ENCODE measurements at regions not wholly inside any gene's neighbourhood (a gene's known extent, or its start where the extent isn't known, plus 50 kb on each side); places are given as distances from the start of the nearest gene placed in this dataset.

- H3K36me3 Mint-ChIP-seq (ENCODE audit: low read depth) = no peaks in the 10 kb centered on the region
- no peak overlapping the region for H3K27ac Mint-ChIP-seq (ENCODE audit: unreplicated experiment)
- H3K4me1 Mint-ChIP-seq = peaks cover 12% of the 10 kb centered on the region
- peaks cover under 1% of the 10 kb centered on the region for H3K9me3 Mint-ChIP-seq
- no peaks in the 10 kb centered on the region for H3K27me3 Mint-ChIP-seq (ENCODE audit: low read depth)
- no peak for DNase-seq (ENCODE audit: low read depth, low spot score)
- no peak for TF ChIP-seq CTCF (conservative IDR thresholded peaks at IDR 0.05)
- no peak overlapping the region for H3K4me3 Mint-ChIP-seq
These were observed 120.3 kb upstream of the UXS1 start for GRCh38 chr2:106314444-106314843.

GRCh38 chr2:106311041-106311370 is 116.9 kb upstream of the UXS1 start:
- Mint-ChIP-seq H3K27ac (ENCODE audit: unreplicated experiment) (no peak overlapping the region), H3K4me1 (peaks cover 12% of the 10 kb centered on the region), H3K36me3 (ENCODE audit: low read depth) (no peaks in the 10 kb centered on the region), H3K9me3 (peaks cover 5% of the 10 kb centered on the region), H3K27me3 (ENCODE audit: low read depth) (no peaks in the 10 kb centered on the region), H3K4me3 (no peak overlapping the region)
- TF ChIP-seq CTCF (conservative IDR thresholded peaks at IDR 0.05) = no peak
- no peak for DNase-seq (ENCODE audit: low read depth, low spot score)

DNA sequence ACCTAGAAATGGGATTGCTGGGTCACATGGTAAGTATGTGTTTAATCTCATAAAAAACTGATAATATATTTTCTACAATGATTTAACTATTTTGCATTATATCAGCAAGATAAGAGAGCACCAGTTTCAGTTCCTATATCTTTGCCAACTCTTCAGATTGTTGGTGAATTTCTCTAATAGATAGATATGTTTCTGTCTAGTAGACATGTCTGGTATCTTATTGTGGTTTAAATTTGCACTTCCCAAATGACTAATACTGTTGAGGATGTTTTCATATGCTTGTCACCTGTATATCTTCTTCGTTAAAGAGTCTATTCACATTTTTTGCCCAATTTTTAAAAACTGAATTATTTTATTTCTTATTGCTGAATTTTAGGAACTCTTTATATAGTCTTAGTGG is 113.8 kb upstream of the UXS1 start:
- peaks cover 4% of the 10 kb centered on the region for H3K4me1 Mint-ChIP-seq
- no peaks in the 10 kb centered on the region for H3K27me3 Mint-ChIP-seq (ENCODE audit: low read depth)
- no peak for TF ChIP-seq CTCF (conservative IDR thresholded peaks at IDR 0.05)
- no peak for DNase-seq (ENCODE audit: low read depth, low spot score)
- peaks cover 5% of the 10 kb centered on the region for H3K9me3 Mint-ChIP-seq
- H3K4me3 Mint-ChIP-seq = no peak overlapping the region
- no peak overlapping the region for H3K27ac Mint-ChIP-seq (ENCODE audit: unreplicated experiment)
- H3K36me3 Mint-ChIP-seq (ENCODE audit: low read depth) = no peaks in the 10 kb centered on the region

GRCh38 chr2:106306387-106306786 is 112.3 kb upstream of the UXS1 start:
- no peak for TF ChIP-seq CTCF (conservative IDR thresholded peaks at IDR 0.05)
- DNase-seq (ENCODE audit: low read depth, low spot score) = no peak
- Mint-ChIP-seq H3K27me3 (ENCODE audit: low read depth) (no peaks in the 10 kb centered on the region), H3K4me1 (peaks cover 4% of the 10 kb centered on the region), H3K27ac (ENCODE audit: unreplicated experiment) (no peak overlapping the region), H3K9me3 (peaks cover 5% of the 10 kb centered on the region), H3K4me3 (no peak overlapping the region), H3K36me3 (ENCODE audit: low read depth) (no peaks in the 10 kb centered on the region)

DNA sequence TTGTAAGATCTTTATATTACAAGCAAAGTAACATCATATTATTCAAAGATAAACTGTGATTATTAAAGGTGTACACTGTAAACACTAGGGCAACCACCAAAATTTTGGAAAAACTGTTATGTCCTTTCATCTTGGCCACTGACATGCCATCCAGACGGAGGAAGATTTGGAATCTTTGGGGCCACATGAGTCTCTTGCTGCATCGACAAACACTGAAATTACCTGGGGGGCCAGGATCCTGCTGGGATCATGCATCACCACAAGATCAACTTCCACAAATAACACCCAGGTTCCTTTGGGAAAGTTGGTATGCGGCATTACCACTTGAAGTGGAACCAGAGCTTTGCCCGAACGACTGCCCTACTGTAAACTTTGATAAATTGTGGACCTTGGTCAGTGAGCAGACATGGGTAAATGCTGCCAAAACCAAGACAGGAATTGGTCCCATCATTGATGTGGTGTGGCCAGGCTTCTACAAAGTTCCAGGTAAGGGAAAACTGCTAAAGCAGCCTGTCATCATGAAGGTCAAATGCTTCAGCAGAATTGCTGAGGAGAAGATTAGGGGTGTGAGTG is 110.6 kb upstream of the UXS1 start:
- H3K4me3 Mint-ChIP-seq = no peak overlapping the region
- H3K9me3 Mint-ChIP-seq = peaks cover 5% of the 10 kb centered on the region
- no peaks in the 10 kb centered on the region for H3K4me1 Mint-ChIP-seq
- no peaks in the 10 kb centered on the region for H3K27me3 Mint-ChIP-seq (ENCODE audit: low read depth)
- H3K36me3 Mint-ChIP-seq (ENCODE audit: low read depth) = no peaks in the 10 kb centered on the region
- peak overlapping the region; percentile 52 for H3K27ac Mint-ChIP-seq (ENCODE audit: unreplicated experiment)
- TF ChIP-seq CTCF (conservative IDR thresholded peaks at IDR 0.05) = no peak
- DNase-seq (ENCODE audit: low read depth, low spot score) = no peak

DNA sequence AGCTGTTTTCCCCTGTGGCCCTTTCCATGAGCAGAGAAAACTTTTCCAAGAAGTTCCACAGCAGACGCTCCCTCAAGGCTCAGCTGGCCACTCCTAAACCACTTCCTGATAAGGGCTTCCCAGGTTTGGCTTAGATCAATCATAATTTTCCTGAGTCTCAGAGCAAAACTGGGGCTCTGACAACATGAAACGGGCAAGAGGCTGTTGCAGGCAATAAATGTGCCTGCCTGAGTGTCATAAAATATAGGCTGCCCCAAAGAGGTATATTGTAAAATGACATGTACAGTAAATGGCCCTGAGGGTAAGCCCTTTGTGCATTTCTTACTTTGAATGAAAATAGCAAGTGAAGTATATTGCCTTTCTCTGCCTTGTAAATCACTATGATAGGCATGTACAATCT is 105.6 kb upstream of the UXS1 start:
- H3K4me1 Mint-ChIP-seq = no peaks in the 10 kb centered on the region
- H3K36me3 Mint-ChIP-seq (ENCODE audit: low read depth) = no peaks in the 10 kb centered on the region
- TF ChIP-seq CTCF (conservative IDR thresholded peaks at IDR 0.05) = no peak
- H3K27ac Mint-ChIP-seq (ENCODE audit: unreplicated experiment) = no peak overlapping the region
- H3K9me3 Mint-ChIP-seq = peaks cover 3% of the 10 kb centered on the region
- no peak for DNase-seq (ENCODE audit: low read depth, low spot score)
- H3K27me3 Mint-ChIP-seq (ENCODE audit: low read depth) = no peaks in the 10 kb centered on the region
- H3K4me3 Mint-ChIP-seq = no peak overlapping the region
